ENCODE measurements at regions not wholly inside any gene's neighbourhood (a gene's known extent, or its start where the extent isn't known, plus 50 kb on each side); places are given as distances from the start of the nearest gene placed in this dataset.

- no peak for DNase-seq
These were observed 755.7 kb downstream of the HDGFL1 start for GRCh38 chr6:23325065-23325464.

GRCh38 chr6:23327621-23328020 is 758.3 kb downstream of the HDGFL1 start:
- DNase-seq: no peak

GRCh38 chr6:23329086-23329485 is 759.7 kb downstream of the HDGFL1 start:
- peak; percentile 31 for DNase-seq

- no peak for DNase-seq
These were observed 761.3 kb downstream of the HDGFL1 start for GRCh38 chr6:23330632-23331031.

GRCh38 chr6:23334360-23334759 is 765.0 kb downstream of the HDGFL1 start:
- no peak for DNase-seq

GRCh38 chr6:23335894-23336293 is 766.5 kb downstream of the HDGFL1 start:
- DNase-seq: no peak

- no peak for DNase-seq
These were observed 769.9 kb downstream of the HDGFL1 start for GRCh38 chr6:23339268-23339667.

- peak; percentile 30 for DNase-seq
These were observed 770.9 kb downstream of the HDGFL1 start for GRCh38 chr6:23340271-23340670.

- no peak for DNase-seq
These were observed 774.4 kb downstream of the HDGFL1 start for GRCh38 chr6:23343610-23344306.

- no peak for DNase-seq
These were observed 777.8 kb upstream of the NRSN1 start for GRCh38 chr6:23348185-23348584.

- DNase-seq: peak; percentile 24
These were observed 776.4 kb upstream of the NRSN1 start for GRCh38 chr6:23349521-23350147.

- no peak for DNase-seq
These were observed 775.1 kb upstream of the NRSN1 start for GRCh38 chr6:23350752-23351453.

- no peak for DNase-seq
These were observed 772.0 kb upstream of the NRSN1 start for GRCh38 chr6:23354004-23354403.

GRCh38 chr6:23357185-23357766 is 768.7 kb upstream of the NRSN1 start:
- DNase-seq: no peak

GRCh38 chr6:23365732-23366131 is 760.3 kb upstream of the NRSN1 start:
- no peak for DNase-seq

GRCh38 chr6:23367311-23367710 is 758.7 kb upstream of the NRSN1 start:
- no peak for DNase-seq

GRCh38 chr6:23368557-23368956 is 757.5 kb upstream of the NRSN1 start:
- no peak for DNase-seq

- DNase-seq: no peak
These were observed 756.0 kb upstream of the NRSN1 start for GRCh38 chr6:23370051-23370450.

GRCh38 chr6:23371132-23371915 is 754.7 kb upstream of the NRSN1 start:
- DNase-seq: peak; percentile 12

GRCh38 chr6:23377830-23378229 is 748.2 kb upstream of the NRSN1 start:
- DNase-seq: no peak

- no peak for DNase-seq
These were observed 745.5 kb upstream of the NRSN1 start for GRCh38 chr6:23380465-23380864.

GRCh38 chr6:23388086-23388783 is 737.8 kb upstream of the NRSN1 start:
- no peak for DNase-seq

Measured in eye (tissue), 1 donor.